WTC11 (cell line): ENCODE measurements at regions not wholly inside any gene's neighbourhood (a gene's known extent, or its start where the extent isn't known, plus 50 kb on each side); places are given as distances from the start of the nearest gene placed in this dataset.

ENCODE experiments used
- ATAC-seq: fragments of 200-7000 bp; cut with Tn5 transposase; 2 replicates; pipeline ENCODE4 v1.10.0; 2021; ENCODE audit warnings: mild to moderate bottlenecking, moderate library complexity
- CTCF ChIA-PET: fragments of 300-600 bp; sonication (Branson Sonifier 250); formaldehyde crosslinking; loops from one replicate; lab custom pipeline; 2021; ENCODE audit warnings: antibody characterized with exemption; lab: Charles Lee
- POLR2A ChIA-PET: fragments of 350-600 bp; sonication (Branson Sonifier 250); formaldehyde crosslinking; loops from one replicate; lab custom pipeline; 2021; ENCODE audit warnings: antibody characterized with exemption; lab: Charles Lee
- DNase-seq: peaks from one replicate; pipeline ENCODE4 v3.0.0; 2021; ENCODE audit warnings: low spot score
- H3K27ac Mint-ChIP-seq: 2 replicates; pipeline ENCODE4 v1.8.0; 2021; ENCODE audit warnings: mixed read lengths
- H3K27me3 Mint-ChIP-seq: 2 replicates; pipeline ENCODE4 v1.8.0; 2021; ENCODE audit warnings: low read depth, mild to moderate bottlenecking, moderate library complexity, mixed read lengths
- H3K36me3 Mint-ChIP-seq: 2 replicates; pipeline ENCODE4 v1.8.0; 2021; ENCODE audit warnings: mixed read lengths
- H3K4me1 Mint-ChIP-seq: 2 replicates; pipeline ENCODE4 v1.8.0; 2022; ENCODE audit warnings: mixed read lengths
- H3K4me3 Mint-ChIP-seq: 2 replicates; pipeline ENCODE4 v1.8.0; 2021; ENCODE audit warnings: mild to moderate bottlenecking, moderate library complexity, mixed read lengths
- H3K9me3 Mint-ChIP-seq: 2 replicates; pipeline ENCODE4 v1.8.0; 2021; ENCODE audit warnings: mixed read lengths
- AFF4 ChIP-seq: sonication (generic); formaldehyde crosslinking; IDR thresholded peaks from 2 replicates; pipeline ENCODE4 v1.8.1; 2023; ENCODE audit warnings: mild to moderate bottlenecking, missing genetic modification reagents, borderline replicate concordance
- ATF2 ChIP-seq: sonication (generic); formaldehyde crosslinking; IDR thresholded peaks from 2 replicates; pipeline ENCODE4 v1.8.1; 2022; ENCODE audit warnings: low read depth, missing genetic modification reagents, borderline replicate concordance
- CBFB ChIP-seq: sonication (generic); formaldehyde crosslinking; IDR thresholded peaks from 2 replicates; pipeline ENCODE4 v1.8.1; 2022; ENCODE audit warnings: mild to moderate bottlenecking, low read depth, missing genetic modification reagents
- ELF4 ChIP-seq: sonication (generic); formaldehyde crosslinking; IDR thresholded peaks from 2 replicates; pipeline ENCODE4 v1.8.1; 2022; ENCODE audit warnings: low read depth, mild to moderate bottlenecking, moderate library complexity, missing genetic modification reagents
- IRF2 ChIP-seq: sonication (generic); formaldehyde crosslinking; IDR thresholded peaks from 2 replicates; pipeline ENCODE4 v1.8.0; 2022; ENCODE audit warnings: low read depth, missing genetic modification reagents, borderline replicate concordance
- NFATC4 ChIP-seq: fragments of 250-450 bp; sonication (Bioruptor Pico); IDR thresholded peaks from 2 replicates; pipeline ENCODE4 v1.9.0; 2021; ENCODE audit warnings: mild to moderate bottlenecking
- NFYB ChIP-seq: sonication (generic); formaldehyde crosslinking; conservative IDR thresholded peaks from 2 replicates; pipeline ENCODE4 v1.8.0; 2022; ENCODE audit warnings: low read depth, missing genetic modification reagents
- NR3C1 ChIP-seq: sonication (generic); formaldehyde crosslinking; conservative IDR thresholded peaks from 2 replicates; pipeline ENCODE4 v1.8.1; 2023; ENCODE audit warnings: low read depth, mild to moderate bottlenecking, missing genetic modification reagents
- SMAD3 ChIP-seq: sonication (generic); formaldehyde crosslinking; IDR thresholded peaks from 2 replicates; pipeline ENCODE4 v1.8.0; 2022; ENCODE audit warnings: missing genetic modification reagents, mild to moderate bottlenecking, borderline replicate concordance
- ZNF121 ChIP-seq: sonication (generic); formaldehyde crosslinking; IDR thresholded peaks from 2 replicates; pipeline ENCODE4 v1.8.0; 2023; ENCODE audit warnings: missing genetic modification reagents
- ZNF263 ChIP-seq: sonication (generic); formaldehyde crosslinking; IDR thresholded peaks from 2 replicates; pipeline ENCODE4 v1.8.1; 2022; ENCODE audit warnings: low read depth, mild to moderate bottlenecking, moderate library complexity, missing genetic modification reagents
- ZNF396 ChIP-seq: fragments of 250-450 bp; sonication (Bioruptor Pico); IDR thresholded peaks from 2 replicates; pipeline ENCODE4 v1.8.0; 2021; ENCODE audit warnings: mild to moderate bottlenecking, moderate library complexity, borderline replicate concordance
- ZNF512 ChIP-seq: sonication (generic); formaldehyde crosslinking; IDR thresholded peaks from 2 replicates; pipeline ENCODE4 v1.8.1; 2022; ENCODE audit warnings: missing genetic modification reagents, borderline replicate concordance
- TF ChIP-seq, protein P1 (sequence below): sonication (generic); formaldehyde crosslinking; IDR thresholded peaks from 2 replicates; pipeline ENCODE4 v1.8.1; 2023; ENCODE audit warnings: mild to moderate bottlenecking, missing genetic modification reagents
- TF ChIP-seq, protein P2 (sequence below): sonication (generic); formaldehyde crosslinking; IDR thresholded peaks from 2 replicates; pipeline ENCODE4 v1.8.0; 2023; ENCODE audit warnings: missing genetic modification reagents, mild to moderate bottlenecking, borderline replicate concordance
- TF ChIP-seq, protein P3 (sequence below): fragments of 250-450 bp; sonication (Bioruptor Pico); IDR thresholded peaks from 2 replicates; pipeline ENCODE4 v1.9.0; 2021; ENCODE audit warnings: mild to moderate bottlenecking
- TF ChIP-seq, protein P4 (sequence below): sonication (generic); formaldehyde crosslinking; IDR thresholded peaks from 2 replicates; pipeline ENCODE4 v1.8.1; 2022; ENCODE audit warnings: mild to moderate bottlenecking, moderate library complexity, missing genetic modification reagents
- TF ChIP-seq, protein P5 (sequence below): sonication (generic); formaldehyde crosslinking; IDR thresholded peaks from 2 replicates; pipeline ENCODE4 v1.8.0; 2022; ENCODE audit warnings: mild to moderate bottlenecking, missing genetic modification reagents

DNA sequence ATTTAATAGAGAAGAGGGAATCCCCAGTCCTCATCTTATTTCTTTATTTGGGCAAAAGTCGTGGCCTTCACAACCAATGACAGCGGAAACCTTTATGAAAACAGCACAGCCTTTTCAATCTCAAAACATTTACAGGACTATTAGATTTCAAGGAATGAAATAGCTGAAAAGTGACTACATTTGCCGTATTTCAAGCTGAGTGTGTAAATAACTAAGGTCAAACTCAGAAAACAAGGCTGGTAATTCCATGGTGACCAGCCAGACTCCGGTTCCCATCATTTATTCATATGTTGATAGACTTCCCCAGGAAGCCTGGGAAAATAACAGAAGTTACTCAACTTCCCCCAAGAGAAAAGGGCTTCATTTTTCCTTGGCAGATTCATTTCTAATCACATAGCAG is 457.3 kb upstream of the NFE2L3 start:
- ATAC-seq, result no peak
- TF ChIP-seq NFATC4 (CRISPR knock-in tag), result no peak
- TF ChIP-seq IRF2 (CRISPR knock-in tag), result no peak
- no peak for TF ChIP-seq SMAD3 (CRISPR knock-in tag)
- TF ChIP-seq, protein P1, sequence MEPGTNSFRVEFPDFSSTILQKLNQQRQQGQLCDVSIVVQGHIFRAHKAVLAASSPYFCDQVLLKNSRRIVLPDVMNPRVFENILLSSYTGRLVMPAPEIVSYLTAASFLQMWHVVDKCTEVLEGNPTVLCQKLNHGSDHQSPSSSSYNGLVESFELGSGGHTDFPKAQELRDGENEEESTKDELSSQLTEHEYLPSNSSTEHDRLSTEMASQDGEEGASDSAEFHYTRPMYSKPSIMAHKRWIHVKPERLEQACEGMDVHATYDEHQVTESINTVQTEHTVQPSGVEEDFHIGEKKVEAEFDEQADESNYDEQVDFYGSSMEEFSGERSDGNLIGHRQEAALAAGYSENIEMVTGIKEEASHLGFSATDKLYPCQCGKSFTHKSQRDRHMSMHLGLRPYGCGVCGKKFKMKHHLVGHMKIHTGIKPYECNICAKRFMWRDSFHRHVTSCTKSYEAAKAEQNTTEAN, result no peak
- TF ChIP-seq, protein P2, sequence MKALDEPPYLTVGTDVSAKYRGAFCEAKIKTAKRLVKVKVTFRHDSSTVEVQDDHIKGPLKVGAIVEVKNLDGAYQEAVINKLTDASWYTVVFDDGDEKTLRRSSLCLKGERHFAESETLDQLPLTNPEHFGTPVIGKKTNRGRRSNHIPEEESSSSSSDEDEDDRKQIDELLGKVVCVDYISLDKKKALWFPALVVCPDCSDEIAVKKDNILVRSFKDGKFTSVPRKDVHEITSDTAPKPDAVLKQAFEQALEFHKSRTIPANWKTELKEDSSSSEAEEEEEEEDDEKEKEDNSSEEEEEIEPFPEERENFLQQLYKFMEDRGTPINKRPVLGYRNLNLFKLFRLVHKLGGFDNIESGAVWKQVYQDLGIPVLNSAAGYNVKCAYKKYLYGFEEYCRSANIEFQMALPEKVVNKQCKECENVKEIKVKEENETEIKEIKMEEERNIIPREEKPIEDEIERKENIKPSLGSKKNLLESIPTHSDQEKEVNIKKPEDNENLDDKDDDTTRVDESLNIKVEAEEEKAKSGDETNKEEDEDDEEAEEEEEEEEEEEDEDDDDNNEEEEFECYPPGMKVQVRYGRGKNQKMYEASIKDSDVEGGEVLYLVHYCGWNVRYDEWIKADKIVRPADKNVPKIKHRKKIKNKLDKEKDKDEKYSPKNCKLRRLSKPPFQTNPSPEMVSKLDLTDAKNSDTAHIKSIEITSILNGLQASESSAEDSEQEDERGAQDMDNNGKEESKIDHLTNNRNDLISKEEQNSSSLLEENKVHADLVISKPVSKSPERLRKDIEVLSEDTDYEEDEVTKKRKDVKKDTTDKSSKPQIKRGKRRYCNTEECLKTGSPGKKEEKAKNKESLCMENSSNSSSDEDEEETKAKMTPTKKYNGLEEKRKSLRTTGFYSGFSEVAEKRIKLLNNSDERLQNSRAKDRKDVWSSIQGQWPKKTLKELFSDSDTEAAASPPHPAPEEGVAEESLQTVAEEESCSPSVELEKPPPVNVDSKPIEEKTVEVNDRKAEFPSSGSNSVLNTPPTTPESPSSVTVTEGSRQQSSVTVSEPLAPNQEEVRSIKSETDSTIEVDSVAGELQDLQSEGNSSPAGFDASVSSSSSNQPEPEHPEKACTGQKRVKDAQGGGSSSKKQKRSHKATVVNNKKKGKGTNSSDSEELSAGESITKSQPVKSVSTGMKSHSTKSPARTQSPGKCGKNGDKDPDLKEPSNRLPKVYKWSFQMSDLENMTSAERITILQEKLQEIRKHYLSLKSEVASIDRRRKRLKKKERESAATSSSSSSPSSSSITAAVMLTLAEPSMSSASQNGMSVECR (CRISPR knock-in tag), result no peak
- TF ChIP-seq, protein P3, sequence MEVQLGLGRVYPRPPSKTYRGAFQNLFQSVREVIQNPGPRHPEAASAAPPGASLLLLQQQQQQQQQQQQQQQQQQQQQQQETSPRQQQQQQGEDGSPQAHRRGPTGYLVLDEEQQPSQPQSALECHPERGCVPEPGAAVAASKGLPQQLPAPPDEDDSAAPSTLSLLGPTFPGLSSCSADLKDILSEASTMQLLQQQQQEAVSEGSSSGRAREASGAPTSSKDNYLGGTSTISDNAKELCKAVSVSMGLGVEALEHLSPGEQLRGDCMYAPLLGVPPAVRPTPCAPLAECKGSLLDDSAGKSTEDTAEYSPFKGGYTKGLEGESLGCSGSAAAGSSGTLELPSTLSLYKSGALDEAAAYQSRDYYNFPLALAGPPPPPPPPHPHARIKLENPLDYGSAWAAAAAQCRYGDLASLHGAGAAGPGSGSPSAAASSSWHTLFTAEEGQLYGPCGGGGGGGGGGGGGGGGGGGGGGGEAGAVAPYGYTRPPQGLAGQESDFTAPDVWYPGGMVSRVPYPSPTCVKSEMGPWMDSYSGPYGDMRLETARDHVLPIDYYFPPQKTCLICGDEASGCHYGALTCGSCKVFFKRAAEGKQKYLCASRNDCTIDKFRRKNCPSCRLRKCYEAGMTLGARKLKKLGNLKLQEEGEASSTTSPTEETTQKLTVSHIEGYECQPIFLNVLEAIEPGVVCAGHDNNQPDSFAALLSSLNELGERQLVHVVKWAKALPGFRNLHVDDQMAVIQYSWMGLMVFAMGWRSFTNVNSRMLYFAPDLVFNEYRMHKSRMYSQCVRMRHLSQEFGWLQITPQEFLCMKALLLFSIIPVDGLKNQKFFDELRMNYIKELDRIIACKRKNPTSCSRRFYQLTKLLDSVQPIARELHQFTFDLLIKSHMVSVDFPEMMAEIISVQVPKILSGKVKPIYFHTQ (CRISPR knock-in tag), result no peak
- no peak for TF ChIP-seq ELF4
- TF ChIP-seq ZNF263, result no peak
- no peak for TF ChIP-seq ZNF396
- no peak for TF ChIP-seq ZNF512 (CRISPR knock-in tag)
- TF ChIP-seq ATF2, result no peak
- TF ChIP-seq, protein P4, sequence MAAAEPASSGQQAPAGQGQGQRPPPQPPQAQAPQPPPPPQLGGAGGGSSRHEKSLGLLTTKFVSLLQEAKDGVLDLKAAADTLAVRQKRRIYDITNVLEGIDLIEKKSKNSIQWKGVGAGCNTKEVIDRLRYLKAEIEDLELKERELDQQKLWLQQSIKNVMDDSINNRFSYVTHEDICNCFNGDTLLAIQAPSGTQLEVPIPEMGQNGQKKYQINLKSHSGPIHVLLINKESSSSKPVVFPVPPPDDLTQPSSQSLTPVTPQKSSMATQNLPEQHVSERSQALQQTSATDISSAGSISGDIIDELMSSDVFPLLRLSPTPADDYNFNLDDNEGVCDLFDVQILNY (CRISPR knock-in tag), result no peak
- TF ChIP-seq AFF4 (CRISPR knock-in tag), result no peak
- TF ChIP-seq ZNF121 (CRISPR knock-in tag), result no peak
- no peak for TF ChIP-seq NFYB (CRISPR knock-in tag)
- no peak for TF ChIP-seq CBFB (CRISPR knock-in tag)
- TF ChIP-seq NR3C1 (CRISPR knock-in tag), result no peak
- TF ChIP-seq, protein P5, sequence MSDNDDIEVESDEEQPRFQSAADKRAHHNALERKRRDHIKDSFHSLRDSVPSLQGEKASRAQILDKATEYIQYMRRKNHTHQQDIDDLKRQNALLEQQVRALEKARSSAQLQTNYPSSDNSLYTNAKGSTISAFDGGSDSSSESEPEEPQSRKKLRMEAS (CRISPR knock-in tag), result no peak
- TF ChIP-seq, all 79 proteins: peak for 0
- ChIA-PET CTCF (interaction anchor here (1.4 kb wide), 1 partner anchor 126 kb away, joined by 4 read pairs; no protein-coding TSS in a partner anchor), POLR2A (no interaction called here)
- Mint-ChIP-seq H3K4me1 (peaks cover 33% of the 10 kb centered on the region), H3K27ac (peak overlapping the region; percentile 54; the same call in 1 of the 2 replicates), H3K27me3 (peaks cover 5% of the 10 kb centered on the region; the same call in 1 of the 2 replicates), H3K9me3 (no peaks in the 10 kb centered on the region; the same call in 1 of the 2 replicates), H3K4me3 (peak overlapping the region; percentile 1; the same call in 1 of the 2 replicates), H3K36me3 (no peaks in the 10 kb centered on the region)
- DNase-seq, result no peak
